Calu3 (cell line): ENCODE measurements at regions not wholly inside any gene's neighbourhood (a gene's known extent, or its start where the extent isn't known, plus 50 kb on each side); places are given as distances from the start of the nearest gene placed in this dataset.

Source experiments
- BruUV-seq: library from RNA; stranded (reverse); fragments of 400-500 nt; replicated peaks from 2 replicates; lab custom pipeline; 2021; lab: Mats Ljungman, UMichigan
- CTCF ChIA-PET: fragments of 300-600 bp; sonication (Branson Sonifier 250); formaldehyde crosslinking; loops from one replicate; lab custom pipeline; 2022; ENCODE audit warnings: antibody characterized with exemption; lab: Charles Lee
- DNase-seq: peaks from one replicate; pipeline ENCODE4 v3.0.0; 2022
- H3K27ac Mint-ChIP-seq: one replicate; pipeline ENCODE4 v1.8.0; 2022; ENCODE audit warnings: mixed read lengths; ENCODE audit not compliant: unreplicated experiment
- H3K27me3 Mint-ChIP-seq: one replicate; pipeline ENCODE4 v1.8.0; 2022; ENCODE audit warnings: mixed read lengths; ENCODE audit not compliant: unreplicated experiment
- H3K36me3 Mint-ChIP-seq: one replicate; pipeline ENCODE4 v1.8.0; 2022; ENCODE audit warnings: mild to moderate bottlenecking, moderate library complexity, mixed read lengths; ENCODE audit not compliant: insufficient read depth, unreplicated experiment
- H3K4me1 Mint-ChIP-seq: one replicate; pipeline ENCODE4 v1.8.0; 2022; ENCODE audit warnings: mild to moderate bottlenecking, low read depth, mixed read lengths; ENCODE audit not compliant: unreplicated experiment
- H3K4me3 Mint-ChIP-seq: one replicate; pipeline ENCODE4 v1.8.0; 2022; ENCODE audit warnings: mild to moderate bottlenecking, low read depth, moderate library complexity, mixed read lengths; ENCODE audit not compliant: unreplicated experiment
- H3K9me3 Mint-ChIP-seq: one replicate; pipeline ENCODE4 v1.8.0; 2022; ENCODE audit warnings: low read depth, mixed read lengths; ENCODE audit not compliant: unreplicated experiment
- intact Hi-C: fragments of 100-400 bp; cut with micrococcal nuclease; formaldehyde crosslinking; loops from one replicate; pipeline ENCODE4 v1.10.0; 2022; ENCODE audit not compliant: unreplicated experiment
- TF ChIP-seq, protein P1 (sequence below): fragments of 200-600 bp; IDR thresholded peaks from one replicate; pipeline ENCODE4 v1.8.0; 2022; ENCODE audit warnings: antibody characterized with exemption; ENCODE audit not compliant: unreplicated experiment

DNA sequence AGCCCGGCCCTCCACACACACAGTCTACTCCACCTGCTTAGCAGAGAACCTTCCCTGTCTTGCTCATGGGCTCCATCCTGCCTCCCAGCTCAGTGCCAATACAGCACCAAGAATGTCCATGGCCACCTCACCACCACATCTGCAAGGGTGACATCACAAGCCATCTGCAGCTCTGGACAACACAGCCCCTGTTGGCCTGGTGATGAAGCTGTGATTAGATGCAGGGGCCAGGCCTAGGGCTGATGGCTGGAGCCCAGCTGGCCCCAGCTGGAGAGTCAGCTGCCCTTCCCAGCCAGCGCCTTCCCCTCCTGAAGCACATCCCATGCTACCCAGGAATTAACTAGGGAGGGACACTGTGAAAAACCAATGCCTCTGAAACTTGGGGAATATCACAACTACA, 91.1 kb downstream of the TTC32 start:
- Mint-ChIP-seq H3K27ac (no peak overlapping the region), H3K4me3 (no peak overlapping the region)
- TF ChIP-seq, protein P1, sequence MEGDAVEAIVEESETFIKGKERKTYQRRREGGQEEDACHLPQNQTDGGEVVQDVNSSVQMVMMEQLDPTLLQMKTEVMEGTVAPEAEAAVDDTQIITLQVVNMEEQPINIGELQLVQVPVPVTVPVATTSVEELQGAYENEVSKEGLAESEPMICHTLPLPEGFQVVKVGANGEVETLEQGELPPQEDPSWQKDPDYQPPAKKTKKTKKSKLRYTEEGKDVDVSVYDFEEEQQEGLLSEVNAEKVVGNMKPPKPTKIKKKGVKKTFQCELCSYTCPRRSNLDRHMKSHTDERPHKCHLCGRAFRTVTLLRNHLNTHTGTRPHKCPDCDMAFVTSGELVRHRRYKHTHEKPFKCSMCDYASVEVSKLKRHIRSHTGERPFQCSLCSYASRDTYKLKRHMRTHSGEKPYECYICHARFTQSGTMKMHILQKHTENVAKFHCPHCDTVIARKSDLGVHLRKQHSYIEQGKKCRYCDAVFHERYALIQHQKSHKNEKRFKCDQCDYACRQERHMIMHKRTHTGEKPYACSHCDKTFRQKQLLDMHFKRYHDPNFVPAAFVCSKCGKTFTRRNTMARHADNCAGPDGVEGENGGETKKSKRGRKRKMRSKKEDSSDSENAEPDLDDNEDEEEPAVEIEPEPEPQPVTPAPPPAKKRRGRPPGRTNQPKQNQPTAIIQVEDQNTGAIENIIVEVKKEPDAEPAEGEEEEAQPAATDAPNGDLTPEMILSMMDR: no peak

DNA sequence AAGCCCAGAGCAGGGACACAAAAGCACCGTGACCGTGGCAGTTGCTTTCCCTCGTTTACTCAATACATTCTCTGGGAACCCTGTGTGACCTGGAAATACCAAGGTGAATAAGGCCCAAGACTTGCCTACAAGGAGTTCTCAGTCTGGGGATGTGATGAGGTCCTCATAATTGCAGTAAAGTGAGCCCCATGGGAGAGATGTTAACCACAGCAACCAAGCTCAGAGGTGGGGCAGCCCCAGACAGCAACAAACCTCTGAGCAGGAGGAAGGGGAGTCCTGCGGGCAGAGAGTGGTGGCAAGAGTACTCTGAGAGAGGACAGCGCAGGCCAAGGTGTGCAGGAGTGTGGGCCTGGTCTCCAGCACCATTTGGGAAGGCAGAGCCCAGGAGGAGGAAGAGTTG, 91.6 kb downstream of the TTC32 start:
- Mint-ChIP-seq H3K27ac (no peak overlapping the region), H3K4me1 (no peaks in the 10 kb centered on the region), H3K9me3 (peaks cover 3% of the 10 kb centered on the region), H3K27me3 (peaks cover 39% of the 10 kb centered on the region), H3K4me3 (no peak overlapping the region), H3K36me3 (no peaks in the 10 kb centered on the region)
- TF ChIP-seq, protein P1: no peak
- intact Hi-C loops: no loop called here
- CTCF ChIA-PET: interaction anchor here (0.6 kb wide), 1 partner anchor 962 kb away, joined by 3 read pairs; no protein-coding TSS in a partner anchor
- BruUV-seq: no TSS peak
- no peak for DNase-seq

More for the DNA sequence above, 91.1 kb downstream of the TTC32 start:
- Mint-ChIP-seq H3K4me1 (no peaks in the 10 kb centered on the region), H3K27me3 (peaks cover 43% of the 10 kb centered on the region), H3K9me3 (peaks cover 3% of the 10 kb centered on the region), H3K36me3 (no peaks in the 10 kb centered on the region)
- DNase-seq: no peak
- CTCF ChIA-PET: interaction anchor here (0.6 kb wide), 1 partner anchor 962 kb away, joined by 3 read pairs; no protein-coding TSS in a partner anchor
- intact Hi-C loops: no loop called here
- BruUV-seq: no TSS peak

DNA sequence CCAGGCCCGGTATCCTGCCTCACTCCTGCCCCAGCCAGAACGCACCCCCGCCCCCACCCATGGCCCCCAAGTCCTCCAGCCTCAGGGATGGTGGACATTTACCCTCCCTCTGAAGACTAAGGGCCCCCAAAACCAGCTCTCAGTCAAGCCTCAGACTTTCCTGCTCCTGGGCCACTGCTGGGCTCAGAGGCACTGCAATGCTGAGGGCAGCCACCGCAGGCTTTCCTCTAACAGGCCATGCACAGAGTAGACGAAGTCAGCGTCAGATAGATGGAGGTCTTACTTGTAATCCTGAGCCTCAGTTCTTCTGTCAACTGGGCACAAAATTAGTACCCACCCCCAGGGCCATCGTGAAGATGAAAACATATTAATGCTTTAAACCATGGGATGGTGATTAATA, 92.6 kb downstream of the TTC32 start:
- H3K4me1 Mint-ChIP-seq: no peaks in the 10 kb centered on the region
- peaks cover 30% of the 10 kb centered on the region for H3K27me3 Mint-ChIP-seq
- no peaks in the 10 kb centered on the region for H3K36me3 Mint-ChIP-seq
- H3K27ac Mint-ChIP-seq: no peak overlapping the region
- no TSS peak for BruUV-seq
- H3K4me3 Mint-ChIP-seq: no peak overlapping the region
- intact Hi-C loops: no loop called here
- DNase-seq: no peak
- TF ChIP-seq, protein P1: no peak
- CTCF ChIA-PET: no interaction called here
- H3K9me3 Mint-ChIP-seq: peaks cover 3% of the 10 kb centered on the region

DNA sequence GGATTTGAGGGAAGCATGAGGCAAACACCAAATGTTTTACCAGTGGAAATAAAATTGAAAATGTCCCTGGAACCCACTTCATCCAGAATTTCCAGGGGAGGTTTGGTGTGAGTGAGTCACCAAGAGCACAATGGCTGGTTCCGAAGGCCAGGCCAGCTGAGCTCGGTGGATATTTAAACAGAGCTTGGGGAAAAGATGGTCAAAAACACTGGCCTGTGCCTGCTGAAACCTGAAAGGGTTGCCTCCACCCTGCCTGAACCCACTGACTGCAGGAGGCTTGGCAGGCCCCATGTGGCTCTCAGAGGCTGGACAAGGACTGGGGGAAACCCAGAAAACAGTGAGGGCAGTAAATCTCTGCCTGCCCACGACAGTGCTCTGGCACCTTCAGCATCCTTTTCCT, 93.9 kb downstream of the TTC32 start:
- no peak for DNase-seq
- Mint-ChIP-seq H3K27ac (no peak overlapping the region), H3K4me1 (peaks cover 4% of the 10 kb centered on the region), H3K27me3 (peaks cover 26% of the 10 kb centered on the region), H3K9me3 (peaks cover 3% of the 10 kb centered on the region), H3K4me3 (no peak overlapping the region), H3K36me3 (no peaks in the 10 kb centered on the region)
- BruUV-seq: no TSS peak
- intact Hi-C loops: no loop called here
- TF ChIP-seq, protein P1: no peak
- CTCF ChIA-PET: no interaction called here
